KMS-11 (cell line): ENCODE measurements at regions not wholly inside any gene's neighbourhood (a gene's known extent, or its start where the extent isn't known, plus 50 kb on each side); places are given as distances from the start of the nearest gene placed in this dataset.

Experiments used
- H2AFZ ChIP-seq: fragments of 200-600 bp; sonication (generic); 2 replicates; pipeline ENCODE4 v1.6.1; 2016; ENCODE audit warnings: antibody characterized with exemption, mixed run types, low read depth
- H3K27ac ChIP-seq: fragments of 200-600 bp; sonication (generic); 2 replicates; pipeline ENCODE4 v1.6.1; 2016; ENCODE audit warnings: mild to moderate bottlenecking, mixed run types
- H3K27me3 ChIP-seq: fragments of 200-600 bp; sonication (generic); 2 replicates; pipeline ENCODE4 v1.6.1; 2017; ENCODE audit warnings: mild to moderate bottlenecking, low read depth, mixed run types, moderate library complexity; ENCODE audit not compliant: insufficient read depth
- H3K36me3 ChIP-seq: fragments of 200-600 bp; sonication (generic); 2 replicates; pipeline ENCODE4 v1.6.1; 2017; ENCODE audit warnings: mild to moderate bottlenecking, mixed run types; ENCODE audit not compliant: insufficient read depth
- H3K4me1 ChIP-seq: fragments of 200-600 bp; sonication (generic); 2 replicates; pipeline ENCODE4 v1.6.1; 2016; ENCODE audit warnings: mild to moderate bottlenecking, low read depth, mixed run types; ENCODE audit not compliant: poor library complexity, severe bottlenecking
- H3K4me2 ChIP-seq: fragments of 200-600 bp; sonication (generic); 2 replicates; pipeline ENCODE4 v1.7.0; 2016; ENCODE audit warnings: mild to moderate bottlenecking, mixed run types
- H3K4me3 ChIP-seq: fragments of 200-600 bp; sonication (generic); IDR thresholded peaks from 2 replicates; pipeline ENCODE4 v1.6.1; 2017; ENCODE audit warnings: low read depth, low read length, mixed read lengths; ENCODE audit not compliant: insufficient read depth
- H3K79me2 ChIP-seq: fragments of 200-600 bp; sonication (generic); 2 replicates; pipeline ENCODE4 v1.6.1; 2016; ENCODE audit warnings: low read depth, mixed run types; ENCODE audit not compliant: insufficient read depth
- H3K9ac ChIP-seq: fragments of 200-600 bp; sonication (generic); 2 replicates; pipeline ENCODE4 v1.6.1; 2016; ENCODE audit warnings: mild to moderate bottlenecking, mixed run types
- H4K20me1 ChIP-seq: fragments of 200-600 bp; sonication (generic); 2 replicates; pipeline ENCODE4 v1.6.1; 2016; ENCODE audit warnings: mild to moderate bottlenecking, mixed run types; ENCODE audit not compliant: insufficient read depth
- TF ChIP-seq, protein P1 (sequence below): fragments of 200-600 bp; sonication (generic); conservative IDR thresholded peaks from 2 replicates; pipeline ENCODE4 v1.6.1; 2017; ENCODE audit warnings: low read depth, mild to moderate bottlenecking, antibody characterized with exemption, low read length, moderate library complexity, mixed read lengths

- Histone ChIP-seq H3K27me3 (no peaks in the 10 kb centered on the region), H3K4me3 (no peak overlapping the region), H3K79me2 (no peaks in the 10 kb centered on the region), H3K9ac (no peak overlapping the region), H3K36me3 (no peaks in the 10 kb centered on the region), H2AFZ (no peak overlapping the region), H3K27ac (no peak overlapping the region), H4K20me1 (no peaks in the 10 kb centered on the region), H3K4me1 (peaks cover 9% of the 10 kb centered on the region), H3K4me2 (no peak overlapping the region)
- TF ChIP-seq, protein P1, sequence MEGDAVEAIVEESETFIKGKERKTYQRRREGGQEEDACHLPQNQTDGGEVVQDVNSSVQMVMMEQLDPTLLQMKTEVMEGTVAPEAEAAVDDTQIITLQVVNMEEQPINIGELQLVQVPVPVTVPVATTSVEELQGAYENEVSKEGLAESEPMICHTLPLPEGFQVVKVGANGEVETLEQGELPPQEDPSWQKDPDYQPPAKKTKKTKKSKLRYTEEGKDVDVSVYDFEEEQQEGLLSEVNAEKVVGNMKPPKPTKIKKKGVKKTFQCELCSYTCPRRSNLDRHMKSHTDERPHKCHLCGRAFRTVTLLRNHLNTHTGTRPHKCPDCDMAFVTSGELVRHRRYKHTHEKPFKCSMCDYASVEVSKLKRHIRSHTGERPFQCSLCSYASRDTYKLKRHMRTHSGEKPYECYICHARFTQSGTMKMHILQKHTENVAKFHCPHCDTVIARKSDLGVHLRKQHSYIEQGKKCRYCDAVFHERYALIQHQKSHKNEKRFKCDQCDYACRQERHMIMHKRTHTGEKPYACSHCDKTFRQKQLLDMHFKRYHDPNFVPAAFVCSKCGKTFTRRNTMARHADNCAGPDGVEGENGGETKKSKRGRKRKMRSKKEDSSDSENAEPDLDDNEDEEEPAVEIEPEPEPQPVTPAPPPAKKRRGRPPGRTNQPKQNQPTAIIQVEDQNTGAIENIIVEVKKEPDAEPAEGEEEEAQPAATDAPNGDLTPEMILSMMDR, result no peak
These were observed 552.4 kb upstream of the ZNF608 start for GRCh38 chr5:125298746-125299379.

DNA sequence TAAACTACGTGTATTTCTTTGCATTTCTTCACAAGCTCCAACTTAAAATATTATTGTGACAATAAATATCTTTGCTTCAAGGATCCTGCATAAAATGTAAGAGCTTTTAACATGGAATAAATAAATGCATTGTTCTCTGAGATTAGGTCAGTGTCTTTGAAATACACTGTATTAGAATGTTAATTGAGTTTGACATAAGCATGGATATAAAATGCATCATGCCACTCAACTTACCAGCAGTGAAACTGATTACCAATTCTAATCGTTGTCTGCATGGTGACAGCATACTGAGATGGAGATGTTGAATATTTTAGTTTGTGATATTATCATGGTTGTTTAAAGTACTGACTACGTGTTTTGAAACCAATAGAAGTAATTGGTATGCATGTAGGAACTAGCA, 555.3 kb upstream of the ZNF608 start:
- no peak overlapping the region for H3K4me2 ChIP-seq
- TF ChIP-seq, protein P1, result no peak
- no peaks in the 10 kb centered on the region for H3K36me3 ChIP-seq
- no peak overlapping the region for H3K4me3 ChIP-seq
- no peaks in the 10 kb centered on the region for H3K79me2 ChIP-seq
- no peaks in the 10 kb centered on the region for H3K27me3 ChIP-seq
- H3K27ac ChIP-seq, result no peak overlapping the region
- H3K9ac ChIP-seq, result no peak overlapping the region
- no peaks in the 10 kb centered on the region for H3K4me1 ChIP-seq
- no peaks in the 10 kb centered on the region for H4K20me1 ChIP-seq
- H2AFZ ChIP-seq, result no peak overlapping the region

DNA sequence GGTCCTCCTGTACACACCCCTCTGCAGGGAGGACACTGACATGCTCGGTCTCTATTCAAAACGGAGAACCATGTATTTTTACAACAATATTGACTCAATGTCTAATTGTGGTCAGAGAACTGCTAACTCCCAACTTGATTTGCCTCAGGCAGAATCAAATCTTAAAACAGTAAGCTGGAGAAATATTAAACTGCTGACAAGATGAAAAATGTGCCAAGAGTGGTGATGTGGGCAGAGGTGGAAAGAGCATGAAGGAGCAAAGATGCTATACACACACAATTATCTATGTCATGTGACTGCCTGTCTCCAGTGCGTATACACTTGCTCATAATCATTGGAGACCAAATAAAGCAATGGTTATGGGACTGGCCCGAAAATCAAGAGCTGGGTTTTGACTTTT, 556.1 kb upstream of the ZNF608 start:
- Histone ChIP-seq H3K36me3 (no peaks in the 10 kb centered on the region), H3K27me3 (no peaks in the 10 kb centered on the region), H4K20me1 (no peaks in the 10 kb centered on the region), H3K4me2 (no peak overlapping the region), H3K4me3 (no peak overlapping the region), H3K27ac (no peak overlapping the region), H3K9ac (no peak overlapping the region), H3K79me2 (no peaks in the 10 kb centered on the region), H2AFZ (no peak overlapping the region), H3K4me1 (no peaks in the 10 kb centered on the region)
- TF ChIP-seq, protein P1, result no peak

DNA sequence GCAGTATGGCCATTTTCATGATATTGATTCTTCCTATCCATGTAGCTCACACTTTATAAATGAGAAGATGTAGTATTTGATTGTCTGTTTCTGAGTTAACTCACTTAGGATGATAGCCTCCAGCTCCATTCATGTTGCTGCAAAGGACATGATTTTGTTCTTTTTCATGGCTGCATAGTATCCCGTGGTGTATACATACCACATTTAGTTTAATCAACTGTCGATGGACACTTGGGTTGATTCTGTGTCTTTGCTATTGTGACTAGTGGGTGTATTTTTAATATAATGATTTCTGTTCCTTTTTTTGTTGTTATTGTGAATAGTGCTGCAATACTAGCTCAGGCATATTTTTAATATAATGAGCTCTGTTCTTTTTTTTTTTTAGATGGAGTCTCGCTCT, 560.3 kb upstream of the ZNF608 start:
- Histone ChIP-seq H3K9ac (no peak overlapping the region), H3K4me1 (no peaks in the 10 kb centered on the region), H3K27ac (no peak overlapping the region), H3K4me2 (no peak overlapping the region), H2AFZ (no peak overlapping the region), H4K20me1 (no peaks in the 10 kb centered on the region), H3K27me3 (no peaks in the 10 kb centered on the region), H3K4me3 (no peak overlapping the region), H3K36me3 (no peaks in the 10 kb centered on the region), H3K79me2 (no peaks in the 10 kb centered on the region)
- TF ChIP-seq, protein P1, result no peak
